CD4-positive, alpha-beta T cell treated with Interleukin-1 beta for 1 hour (primary cell): ENCODE measurements at regions not wholly inside any gene's neighbourhood (a gene's known extent, or its start where the extent isn't known, plus 50 kb on each side); places are given as distances from the start of the nearest gene placed in this dataset.

Source experiments
- DNase-seq, 2 donors: peaks; one replicate each; pipeline ENCODE4 v3.0.0-alpha.2; 2020 to 2022

GRCh38 chr16:51085271-51085670 is 65.8 kb downstream of the SALL1 start:
- no peak for DNase-seq

- no peak for DNase-seq
Measured at GRCh38 chr16:51084074-51084928, 66.8 kb downstream of the SALL1 start.

GRCh38 chr16:51072591-51072990 is 78.5 kb downstream of the SALL1 start:
- no peak for DNase-seq

GRCh38 chr16:51071326-51071725 is 79.7 kb downstream of the SALL1 start:
- no peak for DNase-seq

- DNase-seq, result no peak
Measured at GRCh38 chr16:51067352-51067751, 83.7 kb downstream of the SALL1 start.

- DNase-seq, result no peak
Measured at GRCh38 chr16:51062039-51062438, 89.0 kb downstream of the SALL1 start.

- no peak for DNase-seq
Measured at GRCh38 chr16:51061328-51061727, 89.7 kb downstream of the SALL1 start.

GRCh38 chr16:51057969-51058337 is 93.1 kb downstream of the SALL1 start:
- no peak for DNase-seq

- DNase-seq, result no peak
Measured at GRCh38 chr16:51057102-51057793, 93.8 kb downstream of the SALL1 start.

GRCh38 chr16:51056331-51056730 is 94.7 kb downstream of the SALL1 start:
- DNase-seq, result no peak

GRCh38 chr16:51055434-51055833 is 95.6 kb downstream of the SALL1 start:
- DNase-seq, result no peak

GRCh38 chr16:51053775-51054174 is 97.3 kb downstream of the SALL1 start:
- DNase-seq, result no peak

- DNase-seq, result no peak
Measured at GRCh38 chr16:51051671-51052070, 99.4 kb downstream of the SALL1 start.

GRCh38 chr16:51050377-51050706 is 100.7 kb downstream of the SALL1 start:
- DNase-seq, result no peak

GRCh38 chr16:51049678-51050376 is 101.2 kb downstream of the SALL1 start:
- no peak for DNase-seq

- DNase-seq, result no peak
Measured at GRCh38 chr16:51049276-51049675, 101.8 kb downstream of the SALL1 start.

- DNase-seq, result no peak
Measured at GRCh38 chr16:51048544-51048943, 102.5 kb downstream of the SALL1 start.

GRCh38 chr16:51045794-51046193 is 105.3 kb downstream of the SALL1 start:
- no peak for DNase-seq

GRCh38 chr16:51045186-51045585 is 105.9 kb downstream of the SALL1 start:
- no peak for DNase-seq

- DNase-seq, result no peak
Measured at GRCh38 chr16:51041546-51041945, 109.5 kb downstream of the SALL1 start.

- no peak for DNase-seq
Measured at GRCh38 chr16:51040637-51041036, 110.4 kb downstream of the SALL1 start.

- no peak for DNase-seq
Measured at GRCh38 chr16:51039638-51040331, 111.3 kb downstream of the SALL1 start.

- DNase-seq, result no peak
Measured at GRCh38 chr16:51035711-51036110, 115.4 kb downstream of the SALL1 start.
